ENCODE measurements at regions not wholly inside any gene's neighbourhood (a gene's known extent, or its start where the extent isn't known, plus 50 kb on each side); places are given as distances from the start of the nearest gene placed in this dataset.

GRCh38 chr1:227508431-227508830 is 54.9 kb upstream of the ZNF678 start:
- TF ChIP-seq CTCF (IDR thresholded peaks at IDR 0.05), result no peak
- no peak for TF ChIP-seq POLR2A (IDR thresholded peaks at IDR 0.05)
- no peak for TF ChIP-seq EP300 (IDR thresholded peaks at IDR 0.05)

All from tibial nerve (tissue), 4 donors.